Endodermal cell (in vitro differentiated cells): ENCODE measurements at regions not wholly inside any gene's neighbourhood (a gene's known extent, or its start where the extent isn't known, plus 50 kb on each side); places are given as distances from the start of the nearest gene placed in this dataset.

Experiments used
- DNase-seq: peaks from one replicate; pipeline ENCODE4 v3.0.0-alpha.2; 2017
- H3K27ac ChIP-seq: 2 replicates; pipeline ENCODE4 v1.5.1; 2013; ENCODE audit warnings: mild to moderate bottlenecking, low read depth, low read length, moderate library complexity
- H3K27me3 ChIP-seq: 2 replicates; pipeline ENCODE4 v1.6.1; 2013; ENCODE audit warnings: mild to moderate bottlenecking, low read length, moderate library complexity; ENCODE audit not compliant: insufficient read depth, control insufficient read depth, poor library complexity, severe bottlenecking
- H3K36me3 ChIP-seq: 2 replicates; pipeline ENCODE4 v1.7.0; 2013; ENCODE audit warnings: mild to moderate bottlenecking, low read length, moderate library complexity; ENCODE audit not compliant: control insufficient read depth, insufficient read depth
- H3K4me1 ChIP-seq: one replicate; pipeline ENCODE4 v1.7.0; 2013; ENCODE audit warnings: low read length; ENCODE audit not compliant: control insufficient read depth, insufficient read depth
- H3K4me3 ChIP-seq: 2 replicates; pipeline ENCODE4 v1.5.1; 2013; ENCODE audit warnings: mild to moderate bottlenecking, low read length, moderate library complexity
- H3K9ac ChIP-seq: 2 replicates; pipeline ENCODE4 v1.6.1; 2013; ENCODE audit warnings: mild to moderate bottlenecking, low read length, moderate library complexity; ENCODE audit not compliant: poor library complexity, severe bottlenecking; ENCODE audit errors: extremely low read depth
- H3K9me3 ChIP-seq: 2 replicates; pipeline ENCODE4 v1.6.1; 2013; ENCODE audit warnings: mild to moderate bottlenecking, low read length, moderate library complexity; ENCODE audit not compliant: control insufficient read depth
- H3K27ac Mint-ChIP-seq: 2 replicates; pipeline ENCODE4 v1.8.0; 2020; ENCODE audit warnings: mixed read lengths
- H3K27me3 Mint-ChIP-seq: 2 replicates; pipeline ENCODE4 v1.8.0; 2021; ENCODE audit warnings: mild to moderate bottlenecking, mixed read lengths; ENCODE audit not compliant: insufficient read depth
- H3K36me3 Mint-ChIP-seq: 2 replicates; pipeline ENCODE4 v1.8.0; 2020; ENCODE audit warnings: low read depth, mixed read lengths
- H3K4me1 Mint-ChIP-seq: 2 replicates; pipeline ENCODE4 v1.8.0; 2020; ENCODE audit warnings: mixed read lengths
- H3K4me3 Mint-ChIP-seq: 2 replicates; pipeline ENCODE4 v1.8.0; 2020; ENCODE audit warnings: mild to moderate bottlenecking, moderate library complexity, mixed read lengths
- H3K9me3 Mint-ChIP-seq: 2 replicates; pipeline ENCODE4 v1.8.0; 2020; ENCODE audit warnings: mild to moderate bottlenecking, mixed read lengths
- CTCF ChIP-seq: fragments of 200-600 bp; sonication (generic); conservative IDR thresholded peaks from 2 replicates; pipeline ENCODE4 v1.5.0; 2021; ENCODE audit warnings: antibody characterized with exemption, mild to moderate bottlenecking
- WGBS, 2 experiments: methylation state at CpG; one replicate each; pipeline versions ENCODE4 v1.1.5 to v1.1.7; 2013; ENCODE audit warnings: missing lambda C conversion rate in 2 of 2, mixed read lengths in 1 of 2; ENCODE audit not compliant: insufficient coverage in 1 of 2, insufficient read length in 1 of 2; 5-methylcytosine and 5-hydroxymethylcytosine counted together

GRCh38 chr7:67990003-67990402 is 993.4 kb downstream of the TYW1 start:
- TF ChIP-seq CTCF: no peak
- no peak overlapping the region for H3K4me3 Mint-ChIP-seq
- no peaks in the 10 kb centered on the region for H3K36me3 ChIP-seq
- no peaks in the 10 kb centered on the region for H3K4me1 ChIP-seq
- no peak for DNase-seq
- H3K27ac ChIP-seq: no peak overlapping the region
- peaks cover 4% of the 10 kb centered on the region for H3K4me1 Mint-ChIP-seq
- H3K9ac ChIP-seq: no peak overlapping the region
- H3K27me3 Mint-ChIP-seq: no peaks in the 10 kb centered on the region
- no peak overlapping the region for H3K27ac Mint-ChIP-seq
- no peak overlapping the region for H3K4me3 ChIP-seq
- whole genome bisulfite sequencing, 2 experiments: 90 to 92% methylated on average over 2 to 4 of the region's 4 CpGs
- H3K27me3 ChIP-seq: no peaks in the 10 kb centered on the region
- H3K9me3 Mint-ChIP-seq: no peaks in the 10 kb centered on the region
- no peaks in the 10 kb centered on the region for H3K9me3 ChIP-seq
- H3K36me3 Mint-ChIP-seq: no peaks in the 10 kb centered on the region

- no peaks in the 10 kb centered on the region for H3K36me3 Mint-ChIP-seq
- H3K4me1 Mint-ChIP-seq: peaks cover 4% of the 10 kb centered on the region
- Histone ChIP-seq H3K4me3 (no peak overlapping the region), H3K36me3 (no peaks in the 10 kb centered on the region), H3K9me3 (no peaks in the 10 kb centered on the region), H3K9ac (no peak overlapping the region), H3K4me1 (no peaks in the 10 kb centered on the region), H3K27ac (no peak overlapping the region), H3K27me3 (no peaks in the 10 kb centered on the region)
- WGBS, 2 experiments: 100% methylated on average over 2 of the region's 2 CpGs
- no peak for DNase-seq
- no peak for TF ChIP-seq CTCF
- no peak overlapping the region for H3K27ac Mint-ChIP-seq
- no peaks in the 10 kb centered on the region for H3K27me3 Mint-ChIP-seq
- no peaks in the 10 kb centered on the region for H3K9me3 Mint-ChIP-seq
- no peak overlapping the region for H3K4me3 Mint-ChIP-seq
These were observed 994.1 kb downstream of the TYW1 start for GRCh38 chr7:67990716-67991115.

- H3K36me3 Mint-ChIP-seq: no peaks in the 10 kb centered on the region
These were observed 995.7 kb downstream of the TYW1 start for GRCh38 chr7:67992287-67992686.

More at GRCh38 chr7:67992287-67992686, 995.7 kb downstream of the TYW1 start:
- no peak overlapping the region for H3K4me3 ChIP-seq
- H3K27me3 Mint-ChIP-seq: no peaks in the 10 kb centered on the region
- no peak overlapping the region for H3K4me3 Mint-ChIP-seq
- no peak overlapping the region for H3K27ac ChIP-seq
- no peaks in the 10 kb centered on the region for H3K4me1 ChIP-seq
- no peak overlapping the region for H3K9ac ChIP-seq
- no peaks in the 10 kb centered on the region for H3K36me3 ChIP-seq
- H3K4me1 Mint-ChIP-seq: peaks cover 4% of the 10 kb centered on the region
- H3K27me3 ChIP-seq: no peaks in the 10 kb centered on the region
- H3K9me3 Mint-ChIP-seq: no peaks in the 10 kb centered on the region
- H3K9me3 ChIP-seq: no peaks in the 10 kb centered on the region
- no peak for TF ChIP-seq CTCF
- no peak overlapping the region for H3K27ac Mint-ChIP-seq
- DNase-seq: no peak
- WGBS, 2 experiments: 96 to 100% methylated on average over 6 to 7 of the region's 8 CpGs
